H1 (cell line): ENCODE measurements at regions not wholly inside any gene's neighbourhood (a gene's known extent, or its start where the extent isn't known, plus 50 kb on each side); places are given as distances from the start of the nearest gene placed in this dataset.

Experiments used
- CTCF ChIA-PET: fragments of 300-600 bp; sonication (Branson Sonifier 250); formaldehyde crosslinking; loops from one replicate; lab custom pipeline; 2021; ENCODE audit not compliant: partially characterized antibody; lab: Charles Lee
- POLR2A ChIA-PET: fragments of 300-600 bp; sonication (Branson Sonifier 250); formaldehyde crosslinking; loops from one replicate; lab custom pipeline; 2021; ENCODE audit warnings: inconsistent platforms; ENCODE audit not compliant: partially characterized antibody; lab: Charles Lee
- DNase-seq, 2 experiments: peaks; one replicate each; pipeline versions ENCODE4 v3.0.0 to v3.0.0-alpha.2; 2010 to 2022; ENCODE audit warnings: low spot score in 2 of 2, low read depth in 1 of 2, mixed read lengths in 1 of 2
- FAIRE-seq: peaks from 2 replicates; lab custom pipeline; 2011; peaks lifted over from hg19 to GRCh38; lab: Jason Lieb, UNC
- H2AFZ ChIP-seq: 2 replicates; pipeline ENCODE4 v1.8.1; 2012; ENCODE audit warnings: low read length, inconsistent platforms
- H2AK5ac ChIP-seq: 2 replicates; pipeline ENCODE4 v1.6.1; 2013; ENCODE audit warnings: low read depth, low read length
- H2BK120ac ChIP-seq: replicated peaks from 2 replicates; pipeline ENCODE3; 2013; ENCODE audit warnings: low read depth, low read length, inconsistent platforms
- H2BK12ac ChIP-seq: 2 replicates; pipeline ENCODE4 v1.6.1; 2013; ENCODE audit warnings: low read depth, low read length
- H2BK15ac ChIP-seq: 2 replicates; pipeline ENCODE4 v1.6.1; 2013; ENCODE audit warnings: low read length
- H2BK20ac ChIP-seq: 2 replicates; pipeline ENCODE4 v1.6.1; 2013; ENCODE audit warnings: low read length
- H2BK5ac ChIP-seq: 2 replicates; pipeline ENCODE4 v1.6.1; 2013; ENCODE audit warnings: low read depth, low read length
- H3K14ac ChIP-seq: 2 replicates; pipeline ENCODE4 v1.6.1; 2013; ENCODE audit warnings: inconsistent platforms; ENCODE audit not compliant: insufficient read length
- H3K18ac ChIP-seq: 2 replicates; pipeline ENCODE4 v1.6.1; 2013; ENCODE audit warnings: low read length; ENCODE audit errors: extremely low read depth
- H3K23ac ChIP-seq: 2 replicates; pipeline ENCODE4 v1.6.1; 2013; ENCODE audit warnings: inconsistent platforms; ENCODE audit not compliant: insufficient read length
- H3K23me2 ChIP-seq: 2 replicates; pipeline ENCODE4 v1.6.1; 2013; ENCODE audit warnings: low read depth, low read length
- H3K27ac ChIP-seq: 2 replicates; pipeline ENCODE4 v1.6.1; 2011; ENCODE audit warnings: low read depth, low read length, inconsistent platforms
- H3K27me3 ChIP-seq, 4 experiments: replicated peaks in 1 of 4; 1 replicate in 1 of 4; 2 replicates in 3 of 4; pipeline versions ENCODE4 v1.6.1 to v1.8.1; 2011 to 2013; ENCODE audit warnings: low read length in 3 of 4, mild to moderate bottlenecking in 3 of 4, inconsistent platforms in 2 of 4, mixed read lengths in 2 of 4, moderate library complexity in 1 of 4; ENCODE audit not compliant: control insufficient read depth in 3 of 4, insufficient read depth in 3 of 4; ENCODE audit errors: extremely low read depth in 1 of 4
- H3K36me3 ChIP-seq, 4 experiments: 2 replicates each; pipeline versions ENCODE4 v1.6.1 to v1.8.1; 2011 to 2013; ENCODE audit warnings: mild to moderate bottlenecking in 4 of 4, low read length in 3 of 4, moderate library complexity in 2 of 4, control low read depth in 1 of 4, inconsistent platforms in 1 of 4; ENCODE audit not compliant: insufficient read depth in 4 of 4, control insufficient read depth in 2 of 4
- H3K4ac ChIP-seq: replicated peaks from 2 replicates; pipeline ENCODE3; 2013; ENCODE audit warnings: low read length, low read depth, mixed read lengths, inconsistent platforms; ENCODE audit not compliant: insufficient read length
- H3K4me1 ChIP-seq, 4 experiments: replicated peaks in 1 of 4; 1 replicate in 1 of 4; 2 replicates in 3 of 4; pipeline versions ENCODE4 v1.6.1 to v1.8.1; 2011 to 2013; ENCODE audit warnings: low read length in 3 of 4, inconsistent platforms in 2 of 4, mixed read lengths in 1 of 4; ENCODE audit not compliant: insufficient read depth in 4 of 4, control insufficient read depth in 3 of 4
- H3K4me2 ChIP-seq, 2 experiments: 2 replicates each; pipeline versions ENCODE4 v1.6.1 to v1.8.1; 2011 to 2013; ENCODE audit warnings: low read depth in 2 of 2, low read length in 2 of 2, control low read depth in 1 of 2, inconsistent platforms in 1 of 2, mild to moderate bottlenecking in 1 of 2; ENCODE audit not compliant: insufficient read depth in 1 of 2
- H3K4me3 ChIP-seq, 4 experiments: fragments of 200-600, 300-600 bp in 1 of 4; sonication (generic), shearing (Covaris generic), sonication (Bioruptor Twin) in 1 of 4; 2 replicates each; pipeline versions ENCODE4 v1.5.1 to v1.8.1; 2011 to 2016; ENCODE audit warnings: low read length in 4 of 4, low read depth in 3 of 4, control low read depth in 2 of 4, inconsistent platforms in 2 of 4, mild to moderate bottlenecking in 2 of 4, mixed read lengths in 1 of 4, moderate library complexity in 1 of 4; ENCODE audit not compliant: insufficient read depth in 2 of 4; ENCODE audit errors: extremely low read depth in 1 of 4
- H3K56ac ChIP-seq: replicated peaks from 2 replicates; pipeline ENCODE3; 2013; ENCODE audit warnings: low read depth, mild to moderate bottlenecking, mixed read lengths, low read length, inconsistent platforms; ENCODE audit not compliant: insufficient read length
- H3K79me1 ChIP-seq: 2 replicates; pipeline ENCODE4 v1.6.1; 2013; ENCODE audit warnings: low read depth, low read length, control low read depth
- H3K79me2 ChIP-seq, 2 experiments: 2 replicates each; pipeline versions ENCODE4 v1.6.1 to v1.8.1; 2012 to 2013; ENCODE audit warnings: low read length in 2 of 2, mild to moderate bottlenecking in 2 of 2, inconsistent platforms in 1 of 2; ENCODE audit not compliant: insufficient read depth in 2 of 2, control insufficient read depth in 1 of 2
- H3K9ac ChIP-seq, 4 experiments: replicated peaks in 1 of 4; 1 replicate in 1 of 4; 2 replicates in 3 of 4; pipeline versions ENCODE4 v1.6.1 to v1.8.1; 2011 to 2013; ENCODE audit warnings: low read depth in 3 of 4, low read length in 3 of 4, control low read depth in 2 of 4, mild to moderate bottlenecking in 2 of 4, moderate library complexity in 2 of 4, inconsistent platforms in 1 of 4; ENCODE audit errors: extremely low read depth in 1 of 4
- H3K9me3 ChIP-seq, 2 experiments: 2 replicates each; pipeline versions ENCODE4 v1.6.1 to v1.8.1; 2012 to 2013; ENCODE audit warnings: mild to moderate bottlenecking in 2 of 2, moderate library complexity in 2 of 2, control low read depth in 1 of 2, inconsistent platforms in 1 of 2, low read depth in 1 of 2, low read length in 1 of 2, mixed read lengths in 1 of 2; ENCODE audit not compliant: insufficient read depth in 2 of 2
- H4K20me1 ChIP-seq, 2 experiments: replicated peaks in 1 of 2; 2 replicates each; pipeline versions ENCODE3 to v1.8.1; 2011 to 2013; ENCODE audit warnings: inconsistent platforms in 2 of 2, low read length in 2 of 2, mild to moderate bottlenecking in 1 of 2; ENCODE audit not compliant: insufficient read depth in 2 of 2, control insufficient read depth in 1 of 2
- H4K5ac ChIP-seq: 2 replicates; pipeline ENCODE4 v1.6.1; 2013; ENCODE audit warnings: low read length, low read depth, mixed read lengths, inconsistent platforms; ENCODE audit not compliant: insufficient read length
- H4K8ac ChIP-seq: 2 replicates; pipeline ENCODE4 v1.8.0; 2013; ENCODE audit warnings: mild to moderate bottlenecking, moderate library complexity, low read length, inconsistent platforms; ENCODE audit not compliant: insufficient read depth; ENCODE audit errors: extremely low read depth
- H4K91ac ChIP-seq: replicated peaks from 2 replicates; pipeline ENCODE3; 2013; ENCODE audit warnings: low read length, mixed read lengths, inconsistent platforms; ENCODE audit not compliant: insufficient read length
- CHD1 ChIP-seq: IDR thresholded peaks from 2 replicates; pipeline ENCODE4 v1.6.1; 2012; ENCODE audit warnings: low read depth, low read length, improper control_type of control experiment
- NRF1 ChIP-seq: IDR thresholded peaks from 2 replicates; pipeline ENCODE4 v1.6.1; 2011; ENCODE audit warnings: mild to moderate bottlenecking, low read depth, low read length, improper control_type of control experiment
- RAD21 ChIP-seq, 2 experiments: IDR thresholded peaks in 1 of 2; conservative IDR thresholded peaks in 1 of 2; 2 replicates each; pipeline ENCODE4 v1.6.1; 2011; ENCODE audit warnings: low read depth in 2 of 2, low read length in 2 of 2, improper control_type of control experiment in 1 of 2, inconsistent platforms in 1 of 2, mild to moderate bottlenecking in 1 of 2, moderate library complexity in 1 of 2
- RBBP5 ChIP-seq: IDR thresholded peaks from 2 replicates; pipeline ENCODE4 v1.7.1; 2012; ENCODE audit warnings: low read depth, mild to moderate bottlenecking, inconsistent platforms, low read length, moderate library complexity, borderline replicate concordance
- SIX5 ChIP-seq: IDR thresholded peaks from 2 replicates; pipeline ENCODE4 v1.6.1; 2011; ENCODE audit warnings: mild to moderate bottlenecking, low read depth, low read length

DNA sequence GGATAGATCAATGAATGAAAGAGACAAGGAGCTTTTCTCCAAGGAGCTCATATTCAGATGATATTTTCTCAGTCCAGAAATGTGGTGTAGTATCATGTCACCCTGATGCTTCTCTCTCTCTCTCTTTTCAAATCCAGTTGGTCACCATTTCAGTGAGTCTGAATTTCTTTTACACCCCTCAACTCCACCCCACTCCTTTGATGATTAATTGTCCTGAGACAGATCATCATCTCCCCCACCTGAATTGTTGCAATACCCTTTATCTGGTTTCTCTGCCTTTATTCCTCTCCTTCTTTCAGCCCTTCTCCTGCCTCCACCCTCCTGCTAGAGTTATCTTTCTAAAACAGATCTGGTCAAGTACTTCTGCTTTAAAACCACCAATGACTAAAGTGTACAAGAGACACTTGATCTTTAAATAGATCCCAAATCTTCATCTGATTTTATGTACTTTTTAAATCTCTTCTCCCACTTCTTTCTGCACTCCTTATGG is 299.8 kb downstream of the KLF5 start:
- no peak overlapping the region for H3K4me2 ChIP-seq
- ChIA-PET CTCF (no interaction called here), POLR2A (no interaction called here)
- FAIRE-seq (no peak), DNase-seq (no peak)
- H3K4ac ChIP-seq: no peak overlapping the region
- no peaks in the 10 kb centered on the region for H3K36me3 ChIP-seq
- no peak overlapping the region for H3K4me3 ChIP-seq
- TF ChIP-seq RAD21 (IDR thresholded peaks at IDR 0.05 in 1 of 2, conservative IDR thresholded peaks at IDR 0.05 in 1 of 2; ENCODE audit: low read depth in 2 of 2, low read length in 2 of 2) (no peak), NRF1 (no peak), RBBP5 (no peak), CHD1 (no peak), SIX5 (no peak)
- H3K79me2 ChIP-seq: no peaks in the 10 kb centered on the region
- no peak overlapping the region for H2BK15ac ChIP-seq
- no peaks in the 10 kb centered on the region for H3K9me3 ChIP-seq
- no peak overlapping the region for H2AK5ac ChIP-seq
- H2BK120ac ChIP-seq: no peak overlapping the region
- no peaks in the 10 kb centered on the region for H3K4me1 ChIP-seq
- H3K18ac ChIP-seq: no peak overlapping the region
- no peak overlapping the region for H3K14ac ChIP-seq
- no peak overlapping the region for H3K27ac ChIP-seq
- H2BK20ac ChIP-seq: no peak overlapping the region
- no peak overlapping the region for H2AFZ ChIP-seq
- no peak overlapping the region for H2BK12ac ChIP-seq
- no peaks in the 10 kb centered on the region for H3K27me3 ChIP-seq
- H4K20me1 ChIP-seq: no peaks in the 10 kb centered on the region
- H4K8ac ChIP-seq: no peak overlapping the region
- no peak overlapping the region for H2BK5ac ChIP-seq
- H4K5ac ChIP-seq: no peak overlapping the region
- H3K56ac ChIP-seq: no peak overlapping the region
- no peak overlapping the region for H3K9ac ChIP-seq
- no peaks in the 10 kb centered on the region for H3K79me1 ChIP-seq
- no peaks in the 10 kb centered on the region for H3K23me2 ChIP-seq
- no peak overlapping the region for H4K91ac ChIP-seq
- H3K23ac ChIP-seq: no peak overlapping the region
